ENCODE measurements at regions not wholly inside any gene's neighbourhood (a gene's known extent, or its start where the extent isn't known, plus 50 kb on each side); places are given as distances from the start of the nearest gene placed in this dataset.

DNA sequence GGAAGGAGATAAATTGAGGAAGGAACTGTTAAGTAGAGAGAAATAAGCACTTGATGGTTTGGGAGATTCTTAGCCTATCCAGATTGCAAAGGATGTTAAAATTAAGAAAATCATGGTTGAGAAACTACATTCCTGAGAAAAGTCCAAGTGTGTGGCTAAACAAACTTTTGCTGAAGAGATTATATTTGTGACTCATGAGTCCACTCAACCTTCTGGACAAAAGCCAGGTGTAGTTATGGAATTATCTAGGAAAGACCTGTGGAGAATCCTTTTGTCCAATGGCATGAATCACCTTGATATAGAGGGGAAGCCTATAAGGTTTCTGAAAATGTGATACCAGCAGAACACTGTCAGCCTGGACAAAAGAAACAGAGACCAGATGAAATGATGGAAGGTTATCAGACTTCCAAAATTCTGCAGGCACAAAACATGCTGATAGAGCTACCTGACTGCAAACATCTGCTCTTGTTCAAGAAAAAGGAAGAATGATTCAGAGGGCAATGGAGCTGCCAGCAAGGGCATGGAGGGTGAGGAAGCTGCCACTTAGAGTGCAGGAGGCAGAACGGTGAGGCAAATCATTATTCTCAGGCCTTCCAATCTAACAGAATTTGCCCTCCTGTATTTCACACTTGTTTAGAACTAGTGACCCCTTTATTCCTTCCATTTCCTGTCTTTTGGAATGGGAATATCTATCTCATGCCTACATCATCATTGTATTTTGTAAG lies 300.6 kb upstream of the PRMT6 start:
- H3K9me3 ChIP-seq (ENCODE audit: low read depth): no peaks in the 10 kb centered on the region
- no peak overlapping the region for H3K27ac ChIP-seq
- H2AFZ ChIP-seq: no peak overlapping the region
- H3K4me1 ChIP-seq (ENCODE audit: insufficient read depth): no peaks in the 10 kb centered on the region
- H3K9me2 ChIP-seq (replicated peaks; ENCODE audit: insufficient read depth): no peaks in the 10 kb centered on the region
- no peak for TF ChIP-seq EZH2phosphoT487 (IDR thresholded peaks at IDR 0.05; ENCODE audit: low read depth, severe bottlenecking, unreplicated experiment)
- TF ChIP-seq, protein P1, sequence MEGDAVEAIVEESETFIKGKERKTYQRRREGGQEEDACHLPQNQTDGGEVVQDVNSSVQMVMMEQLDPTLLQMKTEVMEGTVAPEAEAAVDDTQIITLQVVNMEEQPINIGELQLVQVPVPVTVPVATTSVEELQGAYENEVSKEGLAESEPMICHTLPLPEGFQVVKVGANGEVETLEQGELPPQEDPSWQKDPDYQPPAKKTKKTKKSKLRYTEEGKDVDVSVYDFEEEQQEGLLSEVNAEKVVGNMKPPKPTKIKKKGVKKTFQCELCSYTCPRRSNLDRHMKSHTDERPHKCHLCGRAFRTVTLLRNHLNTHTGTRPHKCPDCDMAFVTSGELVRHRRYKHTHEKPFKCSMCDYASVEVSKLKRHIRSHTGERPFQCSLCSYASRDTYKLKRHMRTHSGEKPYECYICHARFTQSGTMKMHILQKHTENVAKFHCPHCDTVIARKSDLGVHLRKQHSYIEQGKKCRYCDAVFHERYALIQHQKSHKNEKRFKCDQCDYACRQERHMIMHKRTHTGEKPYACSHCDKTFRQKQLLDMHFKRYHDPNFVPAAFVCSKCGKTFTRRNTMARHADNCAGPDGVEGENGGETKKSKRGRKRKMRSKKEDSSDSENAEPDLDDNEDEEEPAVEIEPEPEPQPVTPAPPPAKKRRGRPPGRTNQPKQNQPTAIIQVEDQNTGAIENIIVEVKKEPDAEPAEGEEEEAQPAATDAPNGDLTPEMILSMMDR (IDR thresholded peaks at IDR 0.05; ENCODE audit: poor library complexity): no peak
- no peak for TF ChIP-seq EZH2 (IDR thresholded peaks at IDR 0.05; ENCODE audit: borderline replicate concordance)
- no peak for DNase-seq (ENCODE audit: low spot score)
- no peaks in the 10 kb centered on the region for H3K36me3 ChIP-seq (replicated peaks; ENCODE audit: insufficient read depth, low read depth)
- H3K4me3 ChIP-seq: no peak overlapping the region
- H4K20me1 ChIP-seq (ENCODE audit: insufficient read depth, poor library complexity, severe bottlenecking): no peaks in the 10 kb centered on the region
- H3K79me2 ChIP-seq: no peaks in the 10 kb centered on the region
- WGBS (ENCODE audit: low lambda C conversion rate, missing lambda C conversion rate): 65% methylated on average over 1 of the region's 1 CpG
- no peaks in the 10 kb centered on the region for H3K27me3 ChIP-seq
- no peak overlapping the region for H3K4me2 ChIP-seq

DNA sequence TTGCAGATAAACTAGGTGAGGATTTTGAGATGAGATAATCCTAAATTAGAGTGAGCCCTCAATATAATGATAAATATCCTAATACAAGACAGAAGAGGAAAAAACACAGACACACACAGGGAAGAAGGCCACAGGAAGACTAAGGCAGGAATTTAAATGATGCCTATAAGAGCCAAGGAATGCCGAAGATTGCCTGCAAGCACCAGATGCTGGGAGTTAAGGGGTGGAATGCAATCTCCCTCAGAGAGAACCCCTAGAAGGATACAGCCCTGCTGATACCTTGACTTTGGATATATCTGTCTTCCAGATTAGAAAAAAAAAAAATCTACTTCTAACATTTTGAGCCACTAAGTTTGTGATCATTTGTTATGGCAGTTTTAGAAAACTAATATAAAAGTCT lies 299.7 kb upstream of the PRMT6 start:
- Histone ChIP-seq H3K27me3 (no peaks in the 10 kb centered on the region), H3K4me2 (no peak overlapping the region), H3K36me3 (replicated peaks; ENCODE audit: insufficient read depth, low read depth) (no peaks in the 10 kb centered on the region), H3K27ac (no peak overlapping the region), H3K4me3 (no peak overlapping the region), H4K20me1 (ENCODE audit: insufficient read depth, poor library complexity, severe bottlenecking) (no peaks in the 10 kb centered on the region), H3K9me3 (ENCODE audit: low read depth) (no peaks in the 10 kb centered on the region), H3K9me2 (replicated peaks; ENCODE audit: insufficient read depth) (no peaks in the 10 kb centered on the region), H3K79me2 (no peaks in the 10 kb centered on the region), H2AFZ (no peak overlapping the region), H3K4me1 (ENCODE audit: insufficient read depth) (no peaks in the 10 kb centered on the region)
- 55% methylated on average over 1 of the region's 1 CpG for WGBS (ENCODE audit: low lambda C conversion rate, missing lambda C conversion rate)
- TF ChIP-seq EZH2phosphoT487 (IDR thresholded peaks at IDR 0.05; ENCODE audit: low read depth, severe bottlenecking, unreplicated experiment) (no peak), EZH2 (IDR thresholded peaks at IDR 0.05; ENCODE audit: borderline replicate concordance) (no peak)
- TF ChIP-seq, protein P1 (IDR thresholded peaks at IDR 0.05; ENCODE audit: poor library complexity): no peak
- DNase-seq (ENCODE audit: low spot score): no peak

DNA sequence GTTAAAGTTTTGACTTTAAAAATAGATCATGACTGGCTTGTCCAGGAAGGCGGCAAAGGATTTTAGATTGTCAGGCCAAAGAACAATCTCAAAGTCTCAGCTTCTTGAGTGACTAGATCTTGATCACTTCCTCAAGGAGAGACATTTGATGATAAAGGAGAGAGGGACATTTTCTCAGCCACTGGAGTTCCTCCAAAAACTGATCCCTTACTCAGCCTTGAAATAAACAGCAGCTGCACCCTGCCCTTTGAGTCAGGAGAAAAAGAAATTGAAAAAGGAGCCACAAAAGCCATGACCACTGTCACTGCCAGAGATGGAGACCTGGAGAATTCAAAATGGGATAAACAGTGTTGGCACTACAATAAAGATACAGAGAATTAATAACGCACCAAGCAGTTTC lies 288.4 kb upstream of the PRMT6 start:
- Histone ChIP-seq H4K20me1 (ENCODE audit: insufficient read depth, poor library complexity, severe bottlenecking) (no peaks in the 10 kb centered on the region), H3K36me3 (replicated peaks; ENCODE audit: insufficient read depth, low read depth) (no peaks in the 10 kb centered on the region), H3K27me3 (no peaks in the 10 kb centered on the region), H3K79me2 (no peaks in the 10 kb centered on the region), H3K4me2 (no peak overlapping the region), H3K9me2 (replicated peaks; ENCODE audit: insufficient read depth) (no peaks in the 10 kb centered on the region), H3K4me3 (no peak overlapping the region), H3K4me1 (ENCODE audit: insufficient read depth) (no peaks in the 10 kb centered on the region), H3K9me3 (ENCODE audit: low read depth) (no peaks in the 10 kb centered on the region), H2AFZ (no peak overlapping the region), H3K27ac (no peak overlapping the region)
- WGBS (ENCODE audit: low lambda C conversion rate, missing lambda C conversion rate): 88% methylated on average over 2 of the region's 2 CpGs
- no peak for DNase-seq (ENCODE audit: low spot score)
- no peak for TF ChIP-seq EZH2phosphoT487 (IDR thresholded peaks at IDR 0.05; ENCODE audit: low read depth, severe bottlenecking, unreplicated experiment)
- TF ChIP-seq, protein P1 (IDR thresholded peaks at IDR 0.05; ENCODE audit: poor library complexity): no peak
- no peak for TF ChIP-seq EZH2 (IDR thresholded peaks at IDR 0.05; ENCODE audit: borderline replicate concordance)
